Activated naive CD4-positive, alpha-beta T cell treated with anti-CD3 and anti-CD28 coated beads for 36 hours (primary cell): ENCODE measurements at regions not wholly inside any gene's neighbourhood (a gene's known extent, or its start where the extent isn't known, plus 50 kb on each side); places are given as distances from the start of the nearest gene placed in this dataset.

Source experiments
- CTCF ChIA-PET: fragments of 350-600 bp; sonication (Branson Sonifier 250); formaldehyde crosslinking; loops from one replicate; lab custom pipeline; 2021; ENCODE audit warnings: antibody characterized with exemption; lab: Charles Lee
- DNase-seq: peaks from one replicate; pipeline ENCODE4 v3.0.0-alpha.2; 2020
- H3K27ac Mint-ChIP-seq: one replicate; pipeline ENCODE4 v1.8.0; 2021; ENCODE audit warnings: mild to moderate bottlenecking, mixed read lengths
- H3K27me3 Mint-ChIP-seq: one replicate; pipeline ENCODE4 v1.8.0; 2021; ENCODE audit warnings: low read depth, mixed read lengths
- H3K36me3 Mint-ChIP-seq: one replicate; pipeline ENCODE4 v1.8.0; 2021; ENCODE audit warnings: low read depth, mixed read lengths
- H3K4me1 Mint-ChIP-seq: one replicate; pipeline ENCODE4 v1.8.0; 2021; ENCODE audit warnings: low read depth, mixed read lengths
- H3K4me3 Mint-ChIP-seq: one replicate; pipeline ENCODE4 v1.8.0; 2021; ENCODE audit warnings: mild to moderate bottlenecking, moderate library complexity, mixed read lengths
- H3K9me3 Mint-ChIP-seq: one replicate; pipeline ENCODE4 v1.8.0; 2021; ENCODE audit warnings: mixed read lengths
- intact Hi-C: fragments of 100-400 bp; cut with micrococcal nuclease; formaldehyde crosslinking; loops from one replicate; pipeline ENCODE4 v1.15.1; 2023

GRCh38 chr18:59966913-59967312 lies 67.1 kb downstream of the PMAIP1 start:
- H3K36me3 Mint-ChIP-seq: no peaks in the 10 kb centered on the region
- peaks cover 7% of the 10 kb centered on the region for H3K4me1 Mint-ChIP-seq
- H3K27ac Mint-ChIP-seq: no peak overlapping the region
- peaks cover 19% of the 10 kb centered on the region for H3K27me3 Mint-ChIP-seq
- CTCF ChIA-PET: interaction anchor here (3.0 kb wide), 1 partner anchor 21 kb away, joined by 20 read pairs; no protein-coding TSS in a partner anchor
- no peak for DNase-seq
- no peaks in the 10 kb centered on the region for H3K9me3 Mint-ChIP-seq
- no peak overlapping the region for H3K4me3 Mint-ChIP-seq
- intact Hi-C loops: no loop called here

- no peak for DNase-seq
- Mint-ChIP-seq H3K36me3 (no peaks in the 10 kb centered on the region), H3K9me3 (no peaks in the 10 kb centered on the region), H3K27ac (no peak overlapping the region), H3K27me3 (peaks cover 13% of the 10 kb centered on the region), H3K4me3 (no peak overlapping the region), H3K4me1 (peaks cover 1% of the 10 kb centered on the region)
- intact Hi-C loops: no loop called here
- CTCF ChIA-PET: interaction anchor here (0.8 kb wide), 1 partner anchor 126 kb away, joined by 3 read pairs; no protein-coding TSS in a partner anchor
Measured at GRCh38 chr18:59963229-59963628, 63.4 kb downstream of the PMAIP1 start.

GRCh38 chr18:59961070-59961469 lies 61.3 kb downstream of the PMAIP1 start:
- no peak overlapping the region for H3K27ac Mint-ChIP-seq
- H3K27me3 Mint-ChIP-seq: peaks cover 14% of the 10 kb centered on the region
- no peaks in the 10 kb centered on the region for H3K36me3 Mint-ChIP-seq
- peaks cover 6% of the 10 kb centered on the region for H3K4me1 Mint-ChIP-seq
- intact Hi-C loops: no loop called here
- no peak overlapping the region for H3K4me3 Mint-ChIP-seq
- CTCF ChIA-PET: no interaction called here
- H3K9me3 Mint-ChIP-seq: no peaks in the 10 kb centered on the region
- DNase-seq: no peak

GRCh38 chr18:59960272-59960671 lies 60.5 kb downstream of the PMAIP1 start:
- intact Hi-C loops: no loop called here
- no peak for DNase-seq
- CTCF ChIA-PET: no interaction called here
- no peaks in the 10 kb centered on the region for H3K9me3 Mint-ChIP-seq
- no peak overlapping the region for H3K27ac Mint-ChIP-seq
- peaks cover 10% of the 10 kb centered on the region for H3K27me3 Mint-ChIP-seq
- H3K4me3 Mint-ChIP-seq: no peak overlapping the region
- H3K4me1 Mint-ChIP-seq: peaks cover 6% of the 10 kb centered on the region
- no peaks in the 10 kb centered on the region for H3K36me3 Mint-ChIP-seq

GRCh38 chr18:59959606-59960005 lies 59.8 kb downstream of the PMAIP1 start:
- H3K27me3 Mint-ChIP-seq: peaks cover 6% of the 10 kb centered on the region
- H3K9me3 Mint-ChIP-seq: no peaks in the 10 kb centered on the region
- H3K4me1 Mint-ChIP-seq: peaks cover 7% of the 10 kb centered on the region
- H3K27ac Mint-ChIP-seq: no peak overlapping the region
- intact Hi-C loops: no loop called here
- H3K36me3 Mint-ChIP-seq: no peaks in the 10 kb centered on the region
- no peak overlapping the region for H3K4me3 Mint-ChIP-seq
- CTCF ChIA-PET: no interaction called here
- DNase-seq: no peak

GRCh38 chr18:59959073-59959472 lies 59.3 kb downstream of the PMAIP1 start:
- H3K9me3 Mint-ChIP-seq: no peaks in the 10 kb centered on the region
- no peaks in the 10 kb centered on the region for H3K36me3 Mint-ChIP-seq
- H3K27ac Mint-ChIP-seq: no peak overlapping the region
- no peak overlapping the region for H3K4me3 Mint-ChIP-seq
- intact Hi-C loops: no loop called here
- no peak for DNase-seq
- H3K4me1 Mint-ChIP-seq: peaks cover 7% of the 10 kb centered on the region
- H3K27me3 Mint-ChIP-seq: peaks cover 6% of the 10 kb centered on the region
- CTCF ChIA-PET: no interaction called here

GRCh38 chr18:59957957-59958356 lies 58.2 kb downstream of the PMAIP1 start:
- H3K36me3 Mint-ChIP-seq: no peaks in the 10 kb centered on the region
- no peaks in the 10 kb centered on the region for H3K9me3 Mint-ChIP-seq
- peaks cover 6% of the 10 kb centered on the region for H3K27me3 Mint-ChIP-seq
- H3K4me3 Mint-ChIP-seq: no peak overlapping the region
- intact Hi-C loops: no loop called here
- H3K27ac Mint-ChIP-seq: no peak overlapping the region
- peak; percentile 10 for DNase-seq
- CTCF ChIA-PET: no interaction called here
- peaks cover 12% of the 10 kb centered on the region for H3K4me1 Mint-ChIP-seq

- no peak overlapping the region for H3K27ac Mint-ChIP-seq
- intact Hi-C loops: no loop called here
- no peak overlapping the region for H3K4me3 Mint-ChIP-seq
- CTCF ChIA-PET: interaction anchor here (1.1 kb wide), 1 partner anchor 25 kb away, joined by 3 read pairs; no protein-coding TSS in a partner anchor
- no peak for DNase-seq
- peaks cover 4% of the 10 kb centered on the region for H3K27me3 Mint-ChIP-seq
- no peaks in the 10 kb centered on the region for H3K9me3 Mint-ChIP-seq
- H3K4me1 Mint-ChIP-seq: peaks cover 23% of the 10 kb centered on the region
- H3K36me3 Mint-ChIP-seq: no peaks in the 10 kb centered on the region
Measured at GRCh38 chr18:59954755-59955156, 55.0 kb downstream of the PMAIP1 start.

- intact Hi-C loops: no loop called here
- H3K4me1 Mint-ChIP-seq: peaks cover 26% of the 10 kb centered on the region
- no peaks in the 10 kb centered on the region for H3K9me3 Mint-ChIP-seq
- H3K36me3 Mint-ChIP-seq: no peaks in the 10 kb centered on the region
- H3K27ac Mint-ChIP-seq: no peak overlapping the region
- H3K4me3 Mint-ChIP-seq: no peak overlapping the region
- no peak for DNase-seq
- CTCF ChIA-PET: interaction anchor here (1.1 kb wide), 1 partner anchor 26 kb away, joined by 3 read pairs; no protein-coding TSS in a partner anchor
- H3K27me3 Mint-ChIP-seq: peaks cover 4% of the 10 kb centered on the region
Measured at GRCh38 chr18:59954241-59954640, 54.4 kb downstream of the PMAIP1 start.
